ENCODE measurements at regions not wholly inside any gene's neighbourhood (a gene's known extent, or its start where the extent isn't known, plus 50 kb on each side); places are given as distances from the start of the nearest gene placed in this dataset.

- Histone ChIP-seq H3K36me3 (ENCODE audit: low read depth, low read length) (no peaks in the 10 kb centered on the region), H3K9me2 (replicated peaks; ENCODE audit: low read length) (no peaks in the 10 kb centered on the region), H3K4me2 (ENCODE audit: low read length) (no peak overlapping the region), H3K79me2 (ENCODE audit: low read length) (no peaks in the 10 kb centered on the region), H3K9me3 (ENCODE audit: low read length) (no peaks in the 10 kb centered on the region), H3F3A (ENCODE audit: low read length, unreplicated experiment) (no peaks in the 10 kb centered on the region), H2AFZ (ENCODE audit: low read length) (no peak overlapping the region), H3K9ac (ENCODE audit: low read length) (no peak overlapping the region), H3K4me1 (ENCODE audit: insufficient read depth, low read length) (no peaks in the 10 kb centered on the region), H3K27me3 (ENCODE audit: low read length) (peaks cover 12% of the 10 kb centered on the region; the same call in 1 of the 2 replicates), H3K4me3 (ENCODE audit: low read length) (no peak overlapping the region), H4K20me1 (ENCODE audit: low read length) (no peaks in the 10 kb centered on the region), H3K27ac (ENCODE audit: low read length) (no peak overlapping the region)
- POLR2A ChIA-PET (ENCODE audit: unreplicated experiment): no interaction called here
- ATAC-seq: no peak
- no TSS peak for BruUV-seq (replicated peaks)
- no peak for TF ChIP-seq EZH2 (IDR thresholded peaks at IDR 0.05; ENCODE audit: low read length, unreplicated experiment)
- TF ChIP-seq CTCF (conservative IDR thresholded peaks at IDR 0.05; ENCODE audit: low read depth, low read length): no peak
- intact Hi-C loops (cut with micrococcal nuclease): no loop called here
- DNase-seq: no peak
- CTCF ChIA-PET: no interaction called here
Observed at GRCh38 chr7:26022982-26023381, 129.0 kb upstream of the NFE2L3 start.

DNA sequence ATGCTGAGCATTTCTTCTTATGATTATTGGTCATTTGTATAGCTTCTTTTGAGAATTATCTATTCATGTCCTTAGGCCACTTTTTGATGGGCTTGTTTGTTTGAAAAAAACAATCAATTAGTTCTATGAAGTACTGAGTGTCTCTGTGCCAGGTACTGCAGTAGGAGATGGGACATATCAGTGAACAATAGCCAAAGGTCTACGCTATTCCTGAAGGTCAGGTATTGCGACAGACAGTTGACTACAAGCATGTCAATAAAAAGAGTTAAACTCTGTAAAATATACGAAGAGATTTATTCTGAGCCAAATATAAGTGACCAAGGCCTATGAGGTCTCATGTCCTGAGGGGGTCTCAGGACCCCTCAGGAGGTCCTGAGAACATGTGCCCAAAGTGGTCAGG is 122.1 kb upstream of the NFE2L3 start:
- no peak overlapping the region for H3K27ac ChIP-seq (ENCODE audit: low read length)
- H3F3A ChIP-seq (ENCODE audit: low read length, unreplicated experiment): no peaks in the 10 kb centered on the region
- H3K9ac ChIP-seq (ENCODE audit: low read length): no peak overlapping the region
- BruUV-seq (replicated peaks): no TSS peak
- no peaks in the 10 kb centered on the region for H4K20me1 ChIP-seq (ENCODE audit: low read length)
- TF ChIP-seq EZH2 (IDR thresholded peaks at IDR 0.05; ENCODE audit: low read length, unreplicated experiment) (no peak), EZH2phosphoT487 (IDR thresholded peaks at IDR 0.05; ENCODE audit: borderline replicate concordance, low read length) (no peak), CTCF (conservative IDR thresholded peaks at IDR 0.05; ENCODE audit: low read depth, low read length) (no peak)
- no peaks in the 10 kb centered on the region for H3K36me3 ChIP-seq (ENCODE audit: low read depth, low read length)
- H3K4me3 ChIP-seq (ENCODE audit: low read length): no peak overlapping the region
- ATAC-seq (no peak), DNase-seq (no peak)
- H3K9me3 ChIP-seq (ENCODE audit: low read length): no peaks in the 10 kb centered on the region
- no peaks in the 10 kb centered on the region for H3K9me2 ChIP-seq (replicated peaks; ENCODE audit: low read length)
- no peaks in the 10 kb centered on the region for H3K79me2 ChIP-seq (ENCODE audit: low read length)
- H3K4me2 ChIP-seq (ENCODE audit: low read length): no peak overlapping the region
- no peak overlapping the region for H2AFZ ChIP-seq (ENCODE audit: low read length)
- no peaks in the 10 kb centered on the region for H3K4me1 ChIP-seq (ENCODE audit: insufficient read depth, low read length)
- POLR2A ChIA-PET (ENCODE audit: unreplicated experiment): no interaction called here
- CTCF ChIA-PET: no interaction called here
- intact Hi-C loops (cut with micrococcal nuclease): no loop called here
- H3K27me3 ChIP-seq (ENCODE audit: low read length): peaks cover 21% of the 10 kb centered on the region; the same call in 1 of the 2 replicates

GRCh38 chr7:26034391-26034790 is 117.6 kb upstream of the NFE2L3 start:
- intact Hi-C loops (cut with micrococcal nuclease): no loop called here
- BruUV-seq (replicated peaks): no TSS peak
- TF ChIP-seq CTCF (conservative IDR thresholded peaks at IDR 0.05; ENCODE audit: low read depth, low read length): no peak
- TF ChIP-seq EZH2phosphoT487 (IDR thresholded peaks at IDR 0.05; ENCODE audit: borderline replicate concordance, low read length): no peak
- no peak for TF ChIP-seq EZH2 (IDR thresholded peaks at IDR 0.05; ENCODE audit: low read length, unreplicated experiment)
- H3K4me2 ChIP-seq (ENCODE audit: low read length): no peak overlapping the region
- no peaks in the 10 kb centered on the region for H3K4me1 ChIP-seq (ENCODE audit: insufficient read depth, low read length)
- H3K9me3 ChIP-seq (ENCODE audit: low read length): no peaks in the 10 kb centered on the region
- no peaks in the 10 kb centered on the region for H3K36me3 ChIP-seq (ENCODE audit: low read depth, low read length)
- ATAC-seq (no peak), DNase-seq (peak; percentile 8)
- H2AFZ ChIP-seq (ENCODE audit: low read length): no peak overlapping the region
- POLR2A ChIA-PET (ENCODE audit: unreplicated experiment): no interaction called here
- H3K27ac ChIP-seq (ENCODE audit: low read length): no peak overlapping the region
- CTCF ChIA-PET: no interaction called here
- H3K79me2 ChIP-seq (ENCODE audit: low read length): no peaks in the 10 kb centered on the region
- H3K4me3 ChIP-seq (ENCODE audit: low read length): no peak overlapping the region
- no peak overlapping the region for H3K9ac ChIP-seq (ENCODE audit: low read length)
- no peaks in the 10 kb centered on the region for H4K20me1 ChIP-seq (ENCODE audit: low read length)
- no peaks in the 10 kb centered on the region for H3K9me2 ChIP-seq (replicated peaks; ENCODE audit: low read length)
- peaks cover 36% of the 10 kb centered on the region for H3K27me3 ChIP-seq (ENCODE audit: low read length)
- H3F3A ChIP-seq (ENCODE audit: low read length, unreplicated experiment): no peaks in the 10 kb centered on the region

Measured in PC-3 (cell line).